ENCODE measurements at regions not wholly inside any gene's neighbourhood (a gene's known extent, or its start where the extent isn't known, plus 50 kb on each side); places are given as distances from the start of the nearest gene placed in this dataset.

GRCh38 chr4:156242390-156242789 is 288.7 kb upstream of the CTSO start:
- no peak for DNase-seq (ENCODE audit: low read depth)

DNA sequence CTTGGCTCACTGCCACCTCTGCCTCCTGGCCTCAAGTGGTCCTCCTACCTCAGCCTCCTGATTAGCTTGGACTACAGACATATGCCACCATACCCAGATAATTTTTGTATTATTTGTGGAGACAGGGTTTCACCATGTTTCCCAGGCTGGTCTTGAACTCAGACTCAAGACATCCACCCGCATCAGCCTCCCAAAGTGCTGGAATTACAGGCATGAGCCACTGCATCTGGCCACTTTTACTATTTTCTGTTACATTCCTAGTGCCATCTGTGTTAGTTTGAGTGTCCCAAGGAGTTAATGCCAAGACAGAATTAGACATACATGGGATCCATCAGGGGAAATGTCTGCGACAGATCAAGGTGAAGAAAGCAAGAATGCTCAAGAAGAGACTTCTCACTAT is 288.2 kb upstream of the CTSO start:
- no peak for DNase-seq (ENCODE audit: low read depth)

DNA sequence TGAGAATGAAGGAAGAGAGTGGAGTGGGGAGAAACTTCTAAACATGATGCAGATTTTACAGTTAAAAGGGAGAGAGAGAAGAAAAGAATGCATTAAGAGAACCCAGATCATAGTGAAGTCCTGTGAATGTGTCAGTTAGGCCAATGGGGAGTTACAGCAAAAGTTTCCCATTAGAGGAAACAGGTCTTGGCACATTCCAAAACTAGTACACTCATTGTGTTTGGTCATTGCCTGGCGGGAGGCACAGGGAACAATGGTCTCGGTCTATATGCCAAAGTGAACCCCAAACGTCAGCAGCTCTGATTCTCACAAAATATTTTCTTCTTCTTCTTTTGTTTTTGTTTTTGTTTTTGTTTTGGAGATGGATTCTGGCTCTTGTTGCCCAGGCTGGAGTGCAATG is 284.5 kb upstream of the CTSO start:
- no peak for DNase-seq (ENCODE audit: low read depth)

- no peak for DNase-seq (ENCODE audit: low read depth)
Measured at GRCh38 chr4:156237231-156237630, 283.6 kb upstream of the CTSO start.

GRCh38 chr4:156230176-156230575 is 276.5 kb upstream of the CTSO start:
- no peak for DNase-seq (ENCODE audit: low read depth)

DNA sequence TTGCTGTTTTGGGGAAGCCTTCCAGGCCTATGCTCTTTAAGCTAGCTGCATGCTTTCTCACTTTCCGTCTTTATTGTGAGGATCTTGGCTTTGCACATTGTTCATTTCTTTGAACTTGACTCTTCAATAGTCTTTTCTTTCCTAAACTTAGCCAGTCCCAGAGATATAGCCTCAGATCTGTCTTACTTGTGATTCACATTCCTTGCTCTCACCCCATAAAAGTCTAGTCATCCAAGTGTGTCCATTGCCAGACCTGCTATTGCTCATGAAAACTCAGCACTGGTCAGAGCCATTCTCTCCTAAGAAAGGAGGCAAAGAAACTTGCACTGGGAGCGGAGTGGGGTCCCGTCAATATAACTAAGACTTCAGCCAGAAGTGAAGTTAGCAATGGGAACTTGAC is 275.0 kb upstream of the CTSO start:
- DNase-seq (ENCODE audit: low read depth) = no peak

GRCh38 chr4:156227321-156227720 is 273.7 kb upstream of the CTSO start:
- no peak for DNase-seq (ENCODE audit: low read depth)

GRCh38 chr4:156223985-156224384 is 270.3 kb upstream of the CTSO start:
- DNase-seq (ENCODE audit: low read depth) = no peak

- DNase-seq (ENCODE audit: low read depth) = no peak
Measured at GRCh38 chr4:156217236-156217635, 263.6 kb upstream of the CTSO start.

- no peak for DNase-seq (ENCODE audit: low read depth)
Measured at GRCh38 chr4:156201050-156201449, 247.4 kb upstream of the CTSO start.

GRCh38 chr4:156198511-156198910 is 244.8 kb upstream of the CTSO start:
- no peak for DNase-seq (ENCODE audit: low read depth)

DNA sequence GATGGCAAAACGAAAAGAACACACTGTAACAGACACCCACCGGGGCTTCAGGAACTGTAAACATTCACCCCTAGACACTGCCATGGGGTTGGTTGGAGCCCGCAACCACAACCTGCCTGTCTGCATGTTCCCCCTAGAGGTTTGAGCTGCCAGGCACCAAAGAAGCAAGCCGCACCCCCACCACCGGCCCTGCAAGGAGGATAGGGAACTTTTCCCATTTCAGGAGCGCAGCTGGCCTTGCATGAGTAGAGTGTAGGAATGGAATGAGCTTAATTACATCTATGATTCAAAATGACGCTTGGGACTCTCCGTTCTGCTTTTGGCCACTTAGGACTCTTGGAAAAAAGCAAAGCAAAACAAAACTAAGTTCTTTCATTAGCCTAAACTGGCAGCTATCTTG is 243.6 kb upstream of the CTSO start:
- DNase-seq (ENCODE audit: low read depth) = no peak

GRCh38 chr4:156196722-156197121 is 243.1 kb upstream of the CTSO start:
- no peak for DNase-seq (ENCODE audit: low read depth)

- DNase-seq (ENCODE audit: low read depth) = no peak
Measured at GRCh38 chr4:156195914-156196313, 242.2 kb upstream of the CTSO start.

- DNase-seq (ENCODE audit: low read depth) = no peak
Measured at GRCh38 chr4:156194896-156195295, 241.2 kb upstream of the CTSO start.

GRCh38 chr4:156193800-156194199 is 240.1 kb upstream of the CTSO start:
- DNase-seq (ENCODE audit: low read depth) = no peak

- no peak for DNase-seq (ENCODE audit: low read depth)
Measured at GRCh38 chr4:156193106-156193505, 239.4 kb upstream of the CTSO start.

GRCh38 chr4:156192033-156192432 is 238.4 kb upstream of the CTSO start:
- DNase-seq (ENCODE audit: low read depth) = no peak

GRCh38 chr4:156191044-156191781 is 237.5 kb upstream of the CTSO start:
- DNase-seq (ENCODE audit: low read depth) = no peak

DNA sequence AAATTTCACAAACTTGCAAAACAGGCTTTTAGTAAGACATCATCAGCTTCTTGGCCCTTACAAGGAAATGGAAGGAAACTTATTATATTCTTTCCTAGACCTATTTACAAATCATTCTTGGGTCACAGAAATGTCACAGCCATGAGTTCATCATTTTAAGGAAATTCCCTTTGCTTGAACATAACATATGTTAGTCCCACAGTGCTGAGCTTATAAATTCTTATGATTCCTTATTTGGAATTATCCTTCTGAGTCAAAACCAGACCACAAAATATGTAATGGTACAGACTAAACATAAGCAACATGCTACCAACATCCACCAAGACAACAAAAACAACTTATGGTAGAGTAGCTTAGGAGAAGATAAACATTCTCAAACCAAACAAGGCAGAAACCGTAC is 236.9 kb upstream of the CTSO start:
- DNase-seq (ENCODE audit: low read depth) = peak; percentile 7

DNA sequence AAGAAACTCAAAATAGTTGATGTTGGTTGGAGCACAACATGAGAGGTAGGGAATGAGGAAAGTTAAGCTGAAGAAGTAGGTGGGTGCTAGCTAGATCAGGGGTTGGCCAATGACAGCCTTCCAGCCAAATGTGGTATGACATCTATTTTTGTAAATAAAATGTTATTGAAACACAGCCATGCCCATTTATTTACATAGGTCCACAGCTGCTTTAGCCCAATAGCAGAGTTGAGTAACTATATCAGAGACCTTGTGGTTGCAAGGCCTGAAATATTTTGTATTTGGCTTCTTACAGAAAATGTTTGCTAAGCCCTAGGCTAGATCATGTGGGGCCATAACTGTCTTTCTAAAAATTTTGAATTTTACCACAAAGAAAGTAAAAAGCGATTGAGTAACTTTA is 234.9 kb upstream of the CTSO start:
- DNase-seq (ENCODE audit: low read depth) = no peak

- DNase-seq (ENCODE audit: low read depth) = no peak
Measured at GRCh38 chr4:156186111-156186510, 232.4 kb upstream of the CTSO start.

DNA sequence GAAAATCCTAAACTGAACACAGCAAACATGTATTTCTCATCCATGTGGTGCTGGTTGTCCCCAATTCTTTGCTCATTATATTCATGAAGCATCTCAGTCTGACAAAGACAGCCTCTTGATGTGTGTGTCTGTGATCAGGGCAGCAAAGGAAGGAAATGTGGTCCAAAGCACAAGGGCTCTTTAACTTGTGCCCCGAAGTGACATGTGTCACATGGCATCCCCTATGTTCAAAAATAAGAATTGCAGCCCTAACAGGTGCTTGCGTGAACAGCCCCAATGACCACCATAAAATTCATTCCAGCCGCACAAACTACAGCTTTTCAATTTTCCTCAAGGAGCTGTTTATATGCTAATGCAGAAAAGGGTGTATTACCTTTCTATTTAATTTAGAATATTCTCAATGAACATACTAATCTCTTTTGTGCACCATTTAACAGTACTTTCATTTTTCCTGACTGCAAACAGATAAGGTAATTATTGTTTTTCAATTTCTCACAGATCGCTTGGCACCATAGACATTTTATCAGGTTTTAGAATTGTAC is 231.9 kb upstream of the CTSO start:
- DNase-seq (ENCODE audit: low read depth) = no peak

GRCh38 chr4:156182269-156182668 is 228.6 kb upstream of the CTSO start:
- DNase-seq (ENCODE audit: low read depth) = no peak
